ENCODE measurements at regions not wholly inside any gene's neighbourhood (a gene's known extent, or its start where the extent isn't known, plus 50 kb on each side); places are given as distances from the start of the nearest gene placed in this dataset.

DNA sequence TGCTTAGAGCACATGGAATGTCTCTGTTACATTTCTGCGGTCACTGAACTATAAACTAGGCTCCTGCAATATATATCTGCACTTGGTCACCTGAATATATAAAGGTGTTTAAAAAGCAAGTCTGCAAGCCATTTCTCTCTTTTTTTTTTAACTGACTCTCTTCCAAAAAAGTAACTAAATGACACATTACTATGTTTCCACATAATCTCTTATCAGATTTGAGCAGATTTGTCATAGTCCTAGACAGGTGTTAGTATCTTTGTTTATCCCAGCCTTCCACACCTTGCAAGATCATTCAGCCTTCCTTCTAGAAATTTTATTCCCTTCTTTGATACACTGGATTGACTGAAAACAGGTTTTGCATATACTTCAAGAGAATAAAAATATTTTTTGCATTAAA is 86.7 kb upstream of the KLF7 start:
- TF ChIP-seq, protein P1, sequence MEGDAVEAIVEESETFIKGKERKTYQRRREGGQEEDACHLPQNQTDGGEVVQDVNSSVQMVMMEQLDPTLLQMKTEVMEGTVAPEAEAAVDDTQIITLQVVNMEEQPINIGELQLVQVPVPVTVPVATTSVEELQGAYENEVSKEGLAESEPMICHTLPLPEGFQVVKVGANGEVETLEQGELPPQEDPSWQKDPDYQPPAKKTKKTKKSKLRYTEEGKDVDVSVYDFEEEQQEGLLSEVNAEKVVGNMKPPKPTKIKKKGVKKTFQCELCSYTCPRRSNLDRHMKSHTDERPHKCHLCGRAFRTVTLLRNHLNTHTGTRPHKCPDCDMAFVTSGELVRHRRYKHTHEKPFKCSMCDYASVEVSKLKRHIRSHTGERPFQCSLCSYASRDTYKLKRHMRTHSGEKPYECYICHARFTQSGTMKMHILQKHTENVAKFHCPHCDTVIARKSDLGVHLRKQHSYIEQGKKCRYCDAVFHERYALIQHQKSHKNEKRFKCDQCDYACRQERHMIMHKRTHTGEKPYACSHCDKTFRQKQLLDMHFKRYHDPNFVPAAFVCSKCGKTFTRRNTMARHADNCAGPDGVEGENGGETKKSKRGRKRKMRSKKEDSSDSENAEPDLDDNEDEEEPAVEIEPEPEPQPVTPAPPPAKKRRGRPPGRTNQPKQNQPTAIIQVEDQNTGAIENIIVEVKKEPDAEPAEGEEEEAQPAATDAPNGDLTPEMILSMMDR (IDR thresholded peaks at IDR 0.05): no peak
- TF ChIP-seq EZH2 (IDR thresholded peaks at IDR 0.05; ENCODE audit: borderline replicate concordance, insufficient read depth, low read depth, low read length, poor library complexity, severe bottlenecking): no peak

Data from B cell (primary cell).